Smooth muscle cell (in vitro differentiated cells): ENCODE measurements at regions not wholly inside any gene's neighbourhood (a gene's known extent, or its start where the extent isn't known, plus 50 kb on each side); places are given as distances from the start of the nearest gene placed in this dataset.

ENCODE experiments used
- DNase-seq: peaks from one replicate; lab custom pipeline; 2025; ENCODE audit not compliant: unreplicated experiment; lab: John Stamatoyannopoulos, UW
- H2AFZ ChIP-seq: fragments of 200-600 bp; sonication (generic); 2 replicates; pipeline ENCODE4 v1.6.0; 2016; ENCODE audit warnings: antibody characterized with exemption, low read depth, mild to moderate bottlenecking
- H3F3A ChIP-seq: fragments of 200-600 bp; sonication (generic); 2 replicates; pipeline ENCODE4 v1.6.0; 2017; ENCODE audit warnings: antibody characterized with exemption, low read depth
- H3K27ac ChIP-seq: fragments of 200-600 bp; sonication (generic); 2 replicates; pipeline ENCODE4 v1.5.1; 2016; ENCODE audit warnings: low read depth, mild to moderate bottlenecking
- H3K27me3 ChIP-seq: fragments of 200-600 bp; sonication (generic); 2 replicates; pipeline ENCODE4 v1.6.1; 2016; ENCODE audit warnings: low read depth, mild to moderate bottlenecking
- H3K36me3 ChIP-seq: fragments of 200-600 bp; sonication (generic); 2 replicates; pipeline ENCODE4 v1.5.1; 2016; ENCODE audit warnings: low read depth
- H3K4me1 ChIP-seq: fragments of 200-600 bp; sonication (generic); 2 replicates; pipeline ENCODE4 v1.5.1; 2016; ENCODE audit warnings: low read depth
- H3K4me2 ChIP-seq: fragments of 200-600 bp; sonication (generic); 2 replicates; pipeline ENCODE4 v1.6.0; 2016; ENCODE audit warnings: mild to moderate bottlenecking
- H3K4me3 ChIP-seq: fragments of 200-600 bp; sonication (generic); 2 replicates; pipeline ENCODE4 v1.5.1; 2016; ENCODE audit warnings: mild to moderate bottlenecking
- H3K79me2 ChIP-seq: fragments of 200-600 bp; sonication (generic); 2 replicates; pipeline ENCODE4 v1.6.0; 2016; ENCODE audit warnings: low read depth, mild to moderate bottlenecking
- H3K9ac ChIP-seq: fragments of 200-600 bp; sonication (generic); 2 replicates; pipeline ENCODE4 v1.6.0; 2016; ENCODE audit warnings: low read depth
- H3K9me3 ChIP-seq: fragments of 200-600 bp; sonication (generic); replicated peaks from 2 replicates; pipeline ENCODE4 v1.5.1; 2016; ENCODE audit warnings: low read depth
- H4K20me1 ChIP-seq: fragments of 200-600 bp; sonication (generic); 2 replicates; pipeline ENCODE4 v1.6.0; 2016; ENCODE audit warnings: low read depth
- CTCF ChIP-seq: fragments of 200-600 bp; sonication (generic); IDR thresholded peaks from 2 replicates; pipeline ENCODE4 v1.5.1; 2017; ENCODE audit warnings: borderline replicate concordance, mild to moderate bottlenecking, antibody characterized with exemption; ENCODE audit not compliant: insufficient read depth, poor library complexity, severe bottlenecking
- WGBS: methylation state at CpG from one replicate; pipeline ENCODE4 v1.1.7; 2016; ENCODE audit warnings: low lambda C conversion rate; 5-methylcytosine and 5-hydroxymethylcytosine counted together

- Histone ChIP-seq H3K36me3 (no peaks in the 10 kb centered on the region), H4K20me1 (no peaks in the 10 kb centered on the region), H3K27ac (no peak overlapping the region), H3K4me3 (no peak overlapping the region), H3K4me2 (no peak overlapping the region), H3K4me1 (peaks cover 4% of the 10 kb centered on the region), H3K27me3 (peaks cover 10% of the 10 kb centered on the region), H3K9ac (no peak overlapping the region), H3K9me3 (no peaks in the 10 kb centered on the region), H2AFZ (no peak overlapping the region), H3K79me2 (no peaks in the 10 kb centered on the region), H3F3A (no peaks in the 10 kb centered on the region)
- TF ChIP-seq CTCF = no peak
- DNase-seq = no peak
Observed at GRCh38 chr1:29673228-29673500, 436.8 kb downstream of the PTPRU start.

DNA sequence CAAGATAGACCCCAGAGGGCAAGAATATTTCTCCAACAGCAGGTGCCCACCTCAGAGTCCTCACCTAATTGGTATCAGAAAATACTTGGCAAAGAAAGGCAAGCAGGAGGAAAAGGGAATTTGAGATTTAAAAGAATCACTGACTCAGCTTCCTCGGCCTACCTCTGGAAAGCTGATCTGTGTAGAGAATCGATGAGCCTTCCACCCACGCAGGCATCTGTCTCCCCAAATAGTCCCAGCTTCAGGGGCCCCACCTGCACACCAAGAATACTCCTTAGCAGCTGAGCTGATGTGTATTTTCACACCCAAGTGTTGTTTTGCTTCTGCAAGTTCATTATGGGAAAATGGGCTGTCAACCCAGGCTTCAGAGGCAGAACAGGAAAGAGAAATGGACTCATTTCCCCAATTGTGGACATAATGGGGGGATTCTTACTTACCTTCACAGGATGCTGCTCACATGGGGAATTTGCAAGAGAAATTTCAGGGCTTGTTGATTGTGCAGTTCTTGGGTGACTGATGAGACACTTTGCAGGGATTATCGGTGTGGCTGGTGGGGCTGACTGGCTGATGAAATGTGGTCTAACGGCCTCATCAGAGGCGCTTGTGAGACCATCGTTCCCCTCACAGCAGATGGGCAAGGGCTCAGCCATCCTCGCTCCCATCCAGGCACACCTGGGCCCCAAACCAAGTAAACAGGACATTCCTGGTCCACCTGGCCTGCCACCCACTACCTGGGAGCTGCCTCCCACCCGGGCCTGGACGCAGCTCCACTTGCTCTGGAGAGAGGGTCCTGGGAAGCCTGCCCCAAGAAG is 436.3 kb downstream of the PTPRU start:
- Histone ChIP-seq H3K4me1 (peaks cover 4% of the 10 kb centered on the region), H3K27me3 (peaks cover 10% of the 10 kb centered on the region), H2AFZ (no peak overlapping the region), H3K9ac (no peak overlapping the region), H3K27ac (no peak overlapping the region), H3K4me2 (no peak overlapping the region), H3K36me3 (no peaks in the 10 kb centered on the region), H3K79me2 (no peaks in the 10 kb centered on the region), H4K20me1 (no peaks in the 10 kb centered on the region), H3K9me3 (no peaks in the 10 kb centered on the region), H3F3A (no peaks in the 10 kb centered on the region), H3K4me3 (no peak overlapping the region)
- no peak for DNase-seq
- 84% methylated on average over 10 of the region's 10 CpGs for WGBS
- TF ChIP-seq CTCF = no peak

DNA sequence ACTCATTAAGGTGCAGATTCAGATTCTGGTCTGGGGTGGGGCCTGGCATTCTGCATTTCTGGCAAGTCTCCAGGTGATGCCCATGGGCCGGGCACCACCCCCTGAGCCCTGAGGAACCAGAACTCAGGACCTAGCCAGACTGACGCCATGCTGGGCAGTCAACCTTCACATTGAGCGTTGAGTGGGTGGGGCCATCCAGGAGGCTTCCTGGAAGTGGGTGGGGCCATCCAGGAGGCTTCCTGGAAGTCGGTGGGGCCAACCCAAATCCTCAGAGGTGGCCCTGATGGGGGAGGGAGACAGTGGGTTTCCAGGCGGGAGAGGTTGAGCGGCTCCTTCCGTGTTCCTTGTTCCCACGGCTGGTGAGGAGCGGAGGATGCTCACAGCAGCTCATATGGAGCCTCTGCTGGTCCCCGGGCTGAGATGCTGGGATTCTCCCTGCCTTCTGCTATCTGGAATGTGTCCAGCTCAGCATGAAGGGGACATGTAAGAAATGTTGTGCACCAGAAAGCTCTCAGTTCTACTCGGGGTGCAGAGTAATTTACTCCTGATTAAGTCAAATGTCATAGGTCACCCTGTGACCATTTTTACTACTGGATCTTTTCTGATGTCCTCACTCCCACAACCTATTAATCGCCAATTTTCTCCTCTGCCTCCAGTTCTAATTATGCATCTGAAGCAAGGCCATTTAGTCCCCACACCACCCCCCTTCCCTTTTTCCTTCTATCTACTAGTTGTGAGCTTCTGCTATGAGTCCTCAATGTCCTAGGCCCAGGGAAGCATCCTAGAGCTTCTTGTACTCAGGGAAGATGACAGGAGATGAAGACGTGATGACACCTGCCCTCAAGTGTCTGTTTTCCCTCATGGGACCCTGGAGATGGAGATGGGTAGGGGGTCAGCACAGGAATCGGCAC is 435.4 kb downstream of the PTPRU start:
- no peaks in the 10 kb centered on the region for H3K36me3 ChIP-seq
- no peak overlapping the region for H3K4me3 ChIP-seq
- TF ChIP-seq CTCF = no peak
- H3K9me3 ChIP-seq = no peaks in the 10 kb centered on the region
- H3K27ac ChIP-seq = no peak overlapping the region
- H4K20me1 ChIP-seq = no peaks in the 10 kb centered on the region
- H3K4me1 ChIP-seq = peaks cover 4% of the 10 kb centered on the region
- H3K27me3 ChIP-seq = peaks cover 16% of the 10 kb centered on the region
- H3K79me2 ChIP-seq = no peaks in the 10 kb centered on the region
- no peak overlapping the region for H3K4me2 ChIP-seq
- H3F3A ChIP-seq = no peaks in the 10 kb centered on the region
- 89% methylated on average over 14 of the region's 14 CpGs for WGBS
- no peak overlapping the region for H3K9ac ChIP-seq
- H2AFZ ChIP-seq = no peak overlapping the region
- no peak for DNase-seq

GRCh38 chr1:29670752-29671151 is 434.4 kb downstream of the PTPRU start:
- no peak overlapping the region for H3K27ac ChIP-seq
- no peaks in the 10 kb centered on the region for H3K36me3 ChIP-seq
- H3K27me3 ChIP-seq = peaks cover 17% of the 10 kb centered on the region
- no peak overlapping the region for H3K4me3 ChIP-seq
- H2AFZ ChIP-seq = no peak overlapping the region
- no peak overlapping the region for H3K9ac ChIP-seq
- WGBS = 88% methylated on average over 7 of the region's 7 CpGs
- no peak overlapping the region for H3K4me2 ChIP-seq
- H3K79me2 ChIP-seq = no peaks in the 10 kb centered on the region
- peaks cover 3% of the 10 kb centered on the region for H3K4me1 ChIP-seq
- TF ChIP-seq CTCF = no peak
- no peak for DNase-seq
- no peaks in the 10 kb centered on the region for H3F3A ChIP-seq
- H3K9me3 ChIP-seq = no peaks in the 10 kb centered on the region
- H4K20me1 ChIP-seq = no peaks in the 10 kb centered on the region
